Activated effector memory CD4-positive, alpha-beta T cell treated with anti-CD3 and anti-CD28 coated beads, Interleukin-2, amount 50 U/mL, for 16 hours (primary cell): ENCODE measurements at regions not wholly inside any gene's neighbourhood (a gene's known extent, or its start where the extent isn't known, plus 50 kb on each side); places are given as distances from the start of the nearest gene placed in this dataset.

Experiments used
- DNase-seq: peaks from one replicate; pipeline ENCODE4 v3.0.0-alpha.2; 2020

DNA sequence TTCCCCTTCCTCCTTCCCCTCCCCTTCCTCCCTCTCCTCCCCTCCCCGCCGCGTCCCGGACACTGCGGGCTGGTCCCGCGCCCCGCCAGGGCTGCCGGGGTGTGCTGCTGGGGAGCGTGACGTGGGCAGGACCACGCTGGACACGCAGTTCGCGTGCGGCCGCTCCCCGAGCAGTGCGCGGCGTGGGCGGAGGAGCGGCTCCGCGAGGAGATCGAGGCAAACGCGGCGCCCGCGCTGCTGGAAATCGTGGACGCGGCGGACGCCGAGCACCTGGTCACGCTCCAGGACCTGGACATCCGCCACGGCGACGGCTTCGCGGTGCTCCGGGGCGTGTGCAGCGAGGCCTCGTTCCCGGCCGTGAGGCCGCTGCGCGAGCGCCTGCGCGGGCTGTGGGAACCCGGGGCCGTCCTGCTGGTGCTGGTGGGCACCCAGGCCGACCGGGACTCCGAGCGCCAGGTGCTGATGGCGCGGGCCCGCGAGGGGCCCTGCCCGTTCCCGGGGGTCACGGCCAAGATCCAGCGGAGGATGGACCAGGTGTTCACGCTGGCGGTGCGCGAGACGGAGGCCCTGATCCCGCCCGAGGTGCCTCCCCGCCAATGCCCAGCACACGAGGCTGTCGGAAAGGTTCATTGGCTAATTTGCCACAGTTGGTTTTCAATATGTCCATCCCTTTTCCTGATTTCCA is 84.3 kb downstream of the TNFAIP2 start:
- no peak for DNase-seq

DNA sequence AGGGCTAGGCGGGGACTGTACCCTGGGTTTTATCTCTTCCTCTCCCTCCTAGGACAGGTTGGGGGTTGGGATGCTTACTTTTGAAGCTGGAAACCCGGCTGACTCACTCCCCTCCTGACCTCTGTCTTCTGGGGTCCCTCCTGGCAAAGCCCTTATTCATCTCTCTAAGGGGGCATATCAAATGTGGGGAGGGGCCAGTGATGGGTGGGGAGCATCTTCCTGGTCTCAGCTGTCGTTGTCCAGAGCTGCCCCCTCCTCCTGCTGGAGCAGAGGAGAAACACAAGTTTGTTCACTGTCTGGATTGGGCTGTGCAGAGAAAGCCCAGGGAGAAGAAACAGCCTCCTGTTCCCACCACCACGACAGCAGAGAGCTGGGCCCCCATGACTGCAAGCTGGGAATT is 85.8 kb downstream of the TNFAIP2 start:
- no peak for DNase-seq

- no peak for DNase-seq
These were observed 86.2 kb downstream of the TNFAIP2 start for GRCh38 chr14:103209506-103209905.

GRCh38 chr14:103213331-103213730 is 90.1 kb downstream of the TNFAIP2 start:
- no peak for DNase-seq

GRCh38 chr14:103214461-103214958 is 91.2 kb downstream of the TNFAIP2 start:
- no peak for DNase-seq

DNA sequence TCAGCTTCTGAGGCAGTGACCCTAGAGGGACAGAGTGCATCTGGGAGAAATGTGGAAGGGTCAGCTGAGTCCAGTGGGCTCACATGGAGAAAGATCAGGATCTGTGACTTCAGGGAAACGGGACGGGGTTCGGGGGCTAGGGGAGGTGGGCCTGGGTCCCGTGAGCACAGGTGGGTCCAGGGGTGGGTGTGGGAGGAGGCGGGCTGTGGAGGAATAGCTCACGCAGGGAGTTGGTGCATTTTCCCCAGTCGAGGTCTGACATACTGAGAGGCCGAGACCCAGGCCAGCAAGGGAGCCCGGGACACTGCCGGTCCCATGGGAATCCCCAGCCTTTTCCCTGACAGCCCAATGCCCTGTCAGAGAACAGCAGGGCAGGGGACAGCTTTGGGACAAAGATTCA is 93.1 kb downstream of the TNFAIP2 start:
- DNase-seq: no peak

GRCh38 chr14:103216857-103217256 is 93.6 kb downstream of the TNFAIP2 start:
- DNase-seq: no peak

GRCh38 chr14:103217538-103217937 is 94.3 kb downstream of the TNFAIP2 start:
- DNase-seq: no peak

DNA sequence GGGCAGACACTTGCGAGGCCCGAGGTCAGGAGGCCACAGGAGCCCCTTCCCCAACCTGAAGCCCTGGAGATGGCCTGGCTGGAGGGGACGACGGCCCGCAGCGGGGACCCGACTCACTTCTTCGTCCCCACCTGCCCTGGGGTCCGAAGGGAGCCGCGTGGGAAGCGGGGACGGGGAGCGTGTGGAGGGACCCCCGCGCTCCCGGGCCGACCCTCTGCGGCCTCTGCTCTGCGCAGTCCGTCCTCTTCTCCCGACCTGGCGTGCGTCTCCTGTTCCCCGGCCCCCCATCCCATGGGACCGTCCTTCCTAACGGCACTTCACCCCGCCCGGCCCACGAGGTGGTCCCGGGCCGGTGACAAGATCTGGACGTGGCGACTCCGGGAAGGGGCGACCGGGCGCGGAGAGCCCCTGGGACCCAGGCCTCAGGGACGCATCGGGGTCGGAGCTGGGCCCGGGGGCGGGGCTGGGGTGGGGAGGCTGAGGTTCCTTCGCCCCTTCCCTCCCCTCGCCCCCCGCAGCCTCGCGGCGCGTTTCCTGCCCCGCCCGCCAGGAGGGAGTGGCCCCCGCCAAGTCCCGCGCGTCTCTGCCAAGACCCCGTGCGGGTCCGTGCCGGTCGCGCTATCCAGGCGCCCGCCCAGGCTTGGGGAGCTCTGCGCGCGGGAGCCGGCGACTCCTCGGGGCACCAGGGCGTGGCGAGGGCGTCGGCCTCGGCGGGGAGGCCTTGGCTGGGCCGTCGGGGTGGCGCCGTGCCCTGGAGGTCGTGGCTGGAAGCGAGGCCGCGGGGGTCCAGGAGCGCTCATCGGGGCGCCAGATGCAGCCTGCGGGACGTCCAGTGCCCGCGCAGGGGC is 97.1 kb downstream of the TNFAIP2 start:
- no peak for DNase-seq

GRCh38 chr14:103220982-103221641 is 97.9 kb downstream of the TNFAIP2 start:
- no peak for DNase-seq

DNA sequence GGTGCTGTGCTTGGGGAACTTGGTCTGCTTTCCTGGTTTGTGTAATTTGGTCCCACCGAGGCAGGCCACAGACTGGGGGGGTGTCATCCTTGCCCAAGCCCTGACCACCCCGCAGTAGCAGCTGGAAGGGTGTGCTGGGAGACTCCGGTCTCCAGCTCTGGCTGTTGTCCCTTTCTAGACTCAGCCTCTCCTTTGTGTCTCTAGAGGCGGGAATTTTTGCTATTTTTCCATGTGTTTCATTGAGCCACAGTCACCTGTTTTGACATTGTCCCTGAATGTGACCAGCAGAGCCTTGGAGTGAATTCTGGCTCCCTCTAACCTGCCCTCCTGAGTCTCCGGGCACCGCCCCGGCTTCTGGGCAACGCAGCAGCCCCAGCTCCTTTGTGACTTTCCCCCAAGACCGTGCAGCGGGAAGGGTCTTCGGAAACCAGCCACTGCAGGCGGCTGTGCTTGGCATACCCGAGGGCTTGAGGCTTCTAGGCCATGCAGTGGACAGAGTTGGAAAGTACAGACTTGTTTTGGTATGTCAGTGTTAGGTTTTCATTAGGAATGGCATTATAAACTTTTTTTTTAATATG is 98.6 kb downstream of the TNFAIP2 start:
- no peak for DNase-seq

DNA sequence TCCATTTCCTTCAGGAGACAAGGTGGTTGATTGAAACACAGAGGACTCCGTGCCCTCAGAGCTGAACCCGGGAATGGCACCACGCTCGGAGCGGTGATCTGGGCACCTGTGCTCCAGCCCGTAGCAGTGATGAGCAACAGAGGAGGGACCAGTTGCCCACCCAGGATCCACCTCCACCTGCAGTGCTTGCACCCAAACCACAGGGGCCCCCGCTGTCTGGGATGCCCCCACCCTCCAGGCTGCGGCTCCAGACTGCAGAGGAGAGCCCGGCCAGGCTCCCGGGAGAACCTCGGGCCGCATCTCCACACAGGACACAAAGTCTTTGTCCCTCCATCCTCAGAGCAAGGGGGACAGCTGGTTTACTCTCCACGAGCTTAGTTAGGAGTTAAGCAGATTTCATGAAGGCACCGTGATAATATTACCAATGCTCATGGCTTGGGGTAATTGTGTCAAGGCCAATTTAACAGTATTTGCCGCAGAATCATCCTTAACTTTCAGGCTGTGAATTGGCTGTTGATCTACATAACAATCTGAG is 100.6 kb downstream of the TNFAIP2 start:
- DNase-seq: no peak

DNA sequence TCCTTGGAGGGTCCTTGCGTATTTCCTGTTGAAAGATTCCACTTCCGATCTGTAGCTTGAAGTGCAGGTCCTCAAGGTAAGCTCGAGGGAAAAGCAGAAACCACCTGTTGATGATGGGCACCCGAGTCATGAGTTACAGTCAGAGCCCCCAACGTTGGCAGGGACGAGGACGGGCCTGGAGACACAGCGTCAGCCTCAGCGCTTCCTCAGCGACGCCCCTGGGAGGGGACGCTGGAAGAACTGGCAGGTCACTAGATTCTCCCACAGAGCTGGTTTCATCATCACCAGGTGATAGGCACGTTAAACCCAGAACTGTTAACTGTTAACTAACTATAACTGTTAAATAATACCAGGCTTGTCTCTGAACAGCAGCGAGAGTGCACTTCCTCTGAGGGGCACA is 101.8 kb downstream of the TNFAIP2 start:
- DNase-seq: no peak

- DNase-seq: no peak
These were observed 102.2 kb downstream of the TNFAIP2 start for GRCh38 chr14:103225476-103225875.

GRCh38 chr14:103227094-103227768 is 104.0 kb downstream of the TNFAIP2 start:
- DNase-seq: no peak

DNA sequence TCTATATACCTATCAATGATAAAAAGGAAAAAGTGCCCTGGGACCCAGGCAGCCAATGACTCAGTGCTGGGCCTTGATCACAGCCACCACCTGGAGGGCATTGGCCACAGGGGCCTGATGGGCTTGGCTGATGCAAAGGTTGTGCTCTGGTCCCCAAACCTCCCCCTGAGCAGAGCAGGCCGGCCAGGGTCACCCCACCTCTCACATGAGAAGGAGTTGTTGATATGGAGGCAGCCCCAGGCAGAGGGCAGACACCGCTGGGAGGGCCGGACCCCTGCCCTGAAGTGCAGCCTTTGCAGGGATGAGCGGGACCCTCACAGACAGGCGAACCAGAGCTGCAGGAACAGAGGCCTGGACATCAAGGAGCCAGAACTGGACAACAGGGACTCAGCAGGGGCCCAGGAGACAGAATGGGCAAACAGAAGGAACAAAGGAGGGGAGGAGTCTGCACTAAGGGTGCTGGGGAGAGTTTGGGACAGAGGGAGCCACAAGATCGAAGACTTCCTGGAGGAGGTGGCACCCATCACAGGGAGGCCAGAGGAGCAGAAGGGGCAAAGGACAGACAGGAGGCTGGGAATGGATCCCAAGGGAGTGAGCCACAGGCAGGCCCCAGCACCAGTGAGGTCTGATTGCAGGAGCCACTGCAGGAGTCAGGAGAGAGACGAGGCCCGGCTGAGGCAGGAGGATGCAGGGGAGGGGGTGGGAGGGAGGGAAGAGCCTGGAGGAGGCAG is 105.0 kb downstream of the TNFAIP2 start:
- no peak for DNase-seq

GRCh38 chr14:103228866-103229265 is 105.2 kb upstream of the EIF5 start:
- no peak for DNase-seq

- no peak for DNase-seq
These were observed 104.0 kb upstream of the EIF5 start for GRCh38 chr14:103230021-103230420.

- no peak for DNase-seq
These were observed 103.2 kb upstream of the EIF5 start for GRCh38 chr14:103230658-103231334.

- DNase-seq: no peak
These were observed 102.5 kb upstream of the EIF5 start for GRCh38 chr14:103231376-103232019.
